ENCODE measurements at regions not wholly inside any gene's neighbourhood (a gene's known extent, or its start where the extent isn't known, plus 50 kb on each side); places are given as distances from the start of the nearest gene placed in this dataset.

DNA sequence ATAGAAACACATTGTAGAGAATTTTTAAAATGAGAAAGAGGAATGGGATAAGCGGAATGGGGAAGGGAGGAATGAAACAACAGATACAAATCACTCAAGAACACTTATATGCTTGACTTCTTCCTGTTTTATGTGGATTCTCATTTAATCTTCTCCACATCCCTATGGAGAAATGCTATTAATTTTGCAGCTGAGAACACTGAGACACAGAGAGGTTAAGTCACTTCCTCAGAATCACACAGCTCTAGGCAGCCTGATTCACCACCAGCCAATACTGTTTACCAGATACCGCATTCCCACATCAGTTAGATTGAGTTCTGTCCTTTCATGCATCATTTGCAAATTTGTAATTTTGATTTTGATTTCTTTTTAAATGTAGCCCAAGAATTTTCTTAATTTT is 170.5 kb downstream of the SH2D4B start (continued):
- no peak for TF ChIP-seq RNF2 (IDR thresholded peaks at IDR 0.05; ENCODE audit: borderline replicate concordance, low read depth, low read length, missing control alignments, poor library complexity, severe bottlenecking)
- TF ChIP-seq, protein P1, sequence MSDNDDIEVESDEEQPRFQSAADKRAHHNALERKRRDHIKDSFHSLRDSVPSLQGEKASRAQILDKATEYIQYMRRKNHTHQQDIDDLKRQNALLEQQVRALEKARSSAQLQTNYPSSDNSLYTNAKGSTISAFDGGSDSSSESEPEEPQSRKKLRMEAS (IDR thresholded peaks at IDR 0.05): no peak
- no peak for TF ChIP-seq TAF1 (IDR thresholded peaks at IDR 0.05; ENCODE audit: low read depth, low read length)
- no peak for TF ChIP-seq TBP (IDR thresholded peaks at IDR 0.05; ENCODE audit: low read depth, low read length)
